IMR-90 (cell line): ENCODE measurements at regions not wholly inside any gene's neighbourhood (a gene's known extent, or its start where the extent isn't known, plus 50 kb on each side); places are given as distances from the start of the nearest gene placed in this dataset.

Experiments
- ATAC-seq: fragments of 200-7000 bp; cut with Tn5 transposase; 2 replicates; pipeline ENCODE4 v1.9.1; 2020; ENCODE audit warnings: low read depth, mild to moderate bottlenecking, moderate library complexity
- BruUV-seq: library from RNA; stranded (reverse); fragments of 400-500 nt; replicated peaks from 2 replicates; lab custom pipeline; 2021; lab: Mats Ljungman, UMichigan
- CTCF ChIA-PET: fragments of 300-600 bp; formaldehyde crosslinking; extraction: SDS; loops from one replicate; lab custom pipeline; 2021; ENCODE audit warnings: antibody characterized with exemption; lab: Yijun Ruan, JAX
- POLR2A ChIA-PET: fragments of 300-600 bp; sonication (Branson Sonifier 250); formaldehyde crosslinking; loops from one replicate; lab custom pipeline; 2022; ENCODE audit warnings: antibody characterized with exemption; ENCODE audit not compliant: unreplicated experiment; lab: Charles Lee
- DNase-seq: peaks from one replicate; pipeline ENCODE4 v3.0.0; 2013
- H2AFZ ChIP-seq: replicated peaks from 2 replicates; pipeline ENCODE3; 2013; ENCODE audit warnings: low read length, mild to moderate bottlenecking; ENCODE audit not compliant: poor library complexity
- H2AK5ac ChIP-seq: 2 replicates; pipeline ENCODE4 v1.6.1; 2013; ENCODE audit warnings: low read depth, low read length, inconsistent platforms
- H2AK9ac ChIP-seq: replicated peaks from 2 replicates; pipeline ENCODE3; 2013; ENCODE audit warnings: mild to moderate bottlenecking, low read depth, low read length, moderate library complexity; ENCODE audit not compliant: poor library complexity
- H2BK120ac ChIP-seq: 2 replicates; pipeline ENCODE4 v1.6.1; 2013; ENCODE audit warnings: low read depth, low read length, inconsistent platforms
- H2BK15ac ChIP-seq: 3 replicates; pipeline ENCODE4 v1.6.1; 2013; ENCODE audit warnings: low read depth, low read length, inconsistent platforms
- H2BK20ac ChIP-seq: 2 replicates; pipeline ENCODE4 v1.6.1; 2013; ENCODE audit warnings: low read depth, mild to moderate bottlenecking, inconsistent platforms, low read length, moderate library complexity
- H2BK5ac ChIP-seq: 2 replicates; pipeline ENCODE4 v1.6.1; 2013; ENCODE audit warnings: mild to moderate bottlenecking, low read depth, low read length, inconsistent platforms; ENCODE audit not compliant: poor library complexity, severe bottlenecking
- H3K14ac ChIP-seq: replicated peaks from 2 replicates; pipeline ENCODE4 v1.6.1; 2013; ENCODE audit warnings: low read depth, low read length, inconsistent platforms
- H3K18ac ChIP-seq: 2 replicates; pipeline ENCODE4 v1.6.1; 2013; ENCODE audit warnings: low read depth, low read length, control low read depth
- H3K23ac ChIP-seq: 2 replicates; pipeline ENCODE4 v1.6.1; 2013; ENCODE audit warnings: low read depth, low read length, inconsistent platforms
- H3K27ac ChIP-seq: 2 replicates; pipeline ENCODE4 v1.5.1; 2013; ENCODE audit warnings: mild to moderate bottlenecking, control low read depth, low read length; ENCODE audit not compliant: insufficient read depth
- H3K27me3 ChIP-seq: 2 replicates; pipeline ENCODE4 v1.6.1; 2013; ENCODE audit warnings: low read length; ENCODE audit not compliant: control insufficient read depth, insufficient read depth
- H3K36me3 ChIP-seq: 2 replicates; pipeline ENCODE4 v1.6.1; 2013; ENCODE audit warnings: low read length, mixed read lengths; ENCODE audit not compliant: control insufficient read depth, insufficient read depth
- H3K4ac ChIP-seq: 2 replicates; pipeline ENCODE4 v1.6.1; 2013; ENCODE audit warnings: low read depth, low read length, inconsistent platforms
- H3K4me1 ChIP-seq: 2 replicates; pipeline ENCODE4 v1.6.1; 2013; ENCODE audit warnings: low read length, mixed read lengths; ENCODE audit not compliant: control insufficient read depth, insufficient read depth
- H3K4me2 ChIP-seq: 2 replicates; pipeline ENCODE4 v1.6.1; 2013; ENCODE audit warnings: low read depth, mild to moderate bottlenecking, control low read depth, low read length, moderate library complexity
- H3K4me3 ChIP-seq: 2 replicates; pipeline ENCODE4 v1.5.1; 2013; ENCODE audit warnings: low read depth, mild to moderate bottlenecking, control low read depth, low read length, moderate library complexity; ENCODE audit not compliant: insufficient read depth
- H3K56ac ChIP-seq: 2 replicates; pipeline ENCODE4 v1.6.1; 2013; ENCODE audit warnings: low read length, inconsistent platforms; ENCODE audit not compliant: insufficient read depth; ENCODE audit errors: extremely low read depth
- H3K79me1 ChIP-seq, 2 experiments: 2 replicates each; pipeline ENCODE4 v1.6.1; 2013; ENCODE audit warnings: low read length in 2 of 2, inconsistent platforms in 1 of 2, low read depth in 1 of 2
- H3K9ac ChIP-seq: 2 replicates; pipeline ENCODE4 v1.6.1; 2013; ENCODE audit warnings: low read depth, low read length, control low read depth
- H3K9me1 ChIP-seq: 2 replicates; pipeline ENCODE4 v1.6.1; 2013; ENCODE audit warnings: low read length, inconsistent platforms; ENCODE audit not compliant: insufficient read depth
- H3K9me3 ChIP-seq: 2 replicates; pipeline ENCODE4 v1.6.1; 2013; ENCODE audit warnings: low read length; ENCODE audit not compliant: control insufficient read depth, insufficient read depth
- H4K20me1 ChIP-seq: 2 replicates; pipeline ENCODE4 v1.6.1; 2013; ENCODE audit warnings: low read length, inconsistent platforms; ENCODE audit not compliant: insufficient read depth
- H4K5ac ChIP-seq: 2 replicates; pipeline ENCODE4 v1.6.1; 2013; ENCODE audit warnings: mild to moderate bottlenecking, low read depth, low read length, control low read depth
- H4K8ac ChIP-seq, 2 experiments: 2 replicates each; pipeline ENCODE4 v1.6.1; 2013; ENCODE audit warnings: low read depth in 2 of 2, low read length in 2 of 2, control low read depth in 1 of 2, inconsistent platforms in 1 of 2
- H4K91ac ChIP-seq: 2 replicates; pipeline ENCODE4 v1.6.1; 2013; ENCODE audit warnings: low read depth, low read length, inconsistent platforms; ENCODE audit not compliant: insufficient read depth
- CEBPB ChIP-seq: IDR thresholded peaks from 2 replicates; pipeline ENCODE4 v1.6.1; 2012; ENCODE audit warnings: low read depth, low read length, improper control_type of control experiment
- MAZ ChIP-seq: IDR thresholded peaks from 2 replicates; pipeline ENCODE4 v1.6.1; 2012; ENCODE audit warnings: low read depth, mild to moderate bottlenecking, low read length, improper control_type of control experiment, moderate library complexity, borderline replicate concordance
- NFE2L2 ChIP-seq: fragments of 150-350 bp; IDR thresholded peaks from 2 replicates; pipeline ENCODE4 v1.6.1; 2016; ENCODE audit warnings: low read depth, mild to moderate bottlenecking, low read length
- RCOR1 ChIP-seq: IDR thresholded peaks from 2 replicates; pipeline ENCODE4 v1.6.1; 2012; ENCODE audit warnings: mild to moderate bottlenecking, low read length, improper control_type of control experiment; ENCODE audit not compliant: insufficient replicate concordance
- USF2 ChIP-seq: fragments of 150-350 bp; IDR thresholded peaks from 2 replicates; pipeline ENCODE4 v1.6.1; 2017; ENCODE audit warnings: mild to moderate bottlenecking, antibody characterized with exemption, low read length, low read depth
- WGBS, 2 experiments: methylation state at CpG; one replicate each; pipeline versions ENCODE4 v1.1.5 to v1.1.7; 2013; ENCODE audit warnings: missing lambda C conversion rate in 2 of 2; ENCODE audit not compliant: insufficient read length in 1 of 2; ENCODE audit errors: extremely low coverage in 2 of 2; 5-methylcytosine and 5-hydroxymethylcytosine counted together
- dilution Hi-C: fragments of 300-500 bp; cut with HindIII; formaldehyde crosslinking; loops from one replicate; pipeline ENCODE4 v1.14.3; 2018; ENCODE audit warnings: low sequenced_read_pairs; ENCODE audit not compliant: unreplicated experiment
- in situ Hi-C: fragments of 300-500 bp; cut with MboI; formaldehyde crosslinking; loops from 3 replicates; pipeline ENCODE4 v1.14.3; 2019; ENCODE audit warnings: low sequenced_read_pairs, inconsistent platforms, mixed read lengths
- intact Hi-C: fragments of 100-400 bp; cut with micrococcal nuclease; formaldehyde crosslinking; loops from 2 replicates; pipeline ENCODE4 v1.10.0; 2022
- TF ChIP-seq, protein P1 (sequence below): fragments of 150-350 bp; IDR thresholded peaks from 2 replicates; pipeline ENCODE4 v1.6.1; 2016; ENCODE audit warnings: low read depth, mild to moderate bottlenecking, low read length, moderate library complexity, borderline replicate concordance

- Histone ChIP-seq H3K4me1 (no peaks in the 10 kb centered on the region), H3K36me3 (no peaks in the 10 kb centered on the region), H3K9ac (no peak overlapping the region), H2BK5ac (no peak overlapping the region), H4K5ac (no peak overlapping the region), H3K79me1 (no peaks in the 10 kb centered on the region), H3K4me2 (no peak overlapping the region), H3K9me1 (no peaks in the 10 kb centered on the region), H2BK15ac (no peak overlapping the region), H3K23ac (no peak overlapping the region), H3K4ac (no peak overlapping the region), H2BK20ac (no peak overlapping the region), H4K91ac (no peak overlapping the region), H2AK9ac (no peak overlapping the region), H2BK120ac (no peak overlapping the region), H3K14ac (no peak overlapping the region), H3K9me3 (no peaks in the 10 kb centered on the region), H3K56ac (no peak overlapping the region), H2AK5ac (no peak overlapping the region), H2AFZ (no peak overlapping the region), H4K8ac (no peak overlapping the region), H4K20me1 (no peaks in the 10 kb centered on the region), H3K27me3 (no peaks in the 10 kb centered on the region), H3K4me3 (no peak overlapping the region), H3K18ac (no peak overlapping the region), H3K27ac (no peak overlapping the region)
- CTCF ChIA-PET, result no interaction called here
- POLR2A ChIA-PET, result no interaction called here
- intact Hi-C loops (no loop called here), in situ Hi-C loops (no loop called here), dilution Hi-C loops (no loop called here)
- no CpG with 5 or more reads among the region's 3 CpGs for WGBS, 2 experiments
- BruUV-seq, result no TSS peak
- ATAC-seq, result no peak
- no peak for DNase-seq
- TF ChIP-seq RCOR1 (no peak), NFE2L2 (no peak), MAZ (no peak), CEBPB (no peak), USF2 (no peak)
- TF ChIP-seq, protein P1, sequence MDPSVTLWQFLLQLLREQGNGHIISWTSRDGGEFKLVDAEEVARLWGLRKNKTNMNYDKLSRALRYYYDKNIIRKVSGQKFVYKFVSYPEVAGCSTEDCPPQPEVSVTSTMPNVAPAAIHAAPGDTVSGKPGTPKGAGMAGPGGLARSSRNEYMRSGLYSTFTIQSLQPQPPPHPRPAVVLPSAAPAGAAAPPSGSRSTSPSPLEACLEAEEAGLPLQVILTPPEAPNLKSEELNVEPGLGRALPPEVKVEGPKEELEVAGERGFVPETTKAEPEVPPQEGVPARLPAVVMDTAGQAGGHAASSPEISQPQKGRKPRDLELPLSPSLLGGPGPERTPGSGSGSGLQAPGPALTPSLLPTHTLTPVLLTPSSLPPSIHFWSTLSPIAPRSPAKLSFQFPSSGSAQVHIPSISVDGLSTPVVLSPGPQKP, result no peak
These were observed 893.9 kb upstream of the MANEA start for GRCh38 chr6:94683409-94683808.
